ENCODE measurements at regions not wholly inside any gene's neighbourhood (a gene's known extent, or its start where the extent isn't known, plus 50 kb on each side); places are given as distances from the start of the nearest gene placed in this dataset.
A peak's percentile ranks its signal among the peaks of the same experiment; 100 is the strongest.

DNA sequence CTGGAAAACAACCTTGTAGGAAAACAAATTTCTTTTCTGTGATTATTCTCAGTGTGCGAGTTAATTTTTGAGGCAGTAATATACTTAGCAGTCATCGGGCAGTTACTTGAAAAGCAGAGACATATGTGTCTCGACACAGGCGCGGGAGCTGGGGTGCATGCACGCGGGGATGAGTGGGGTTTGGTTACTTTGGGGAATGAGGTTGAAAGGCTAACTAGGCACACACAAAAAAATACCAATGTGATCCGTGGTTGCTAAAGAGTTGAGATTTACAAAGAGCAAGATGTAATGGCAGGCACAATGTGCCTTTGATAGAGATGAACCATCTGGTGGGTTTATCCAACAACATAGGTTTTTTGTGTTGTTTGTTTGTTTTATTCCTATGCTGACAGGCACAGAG lies 703.8 kb upstream of the EEF2KMT start:
- TF ChIP-seq EZH2 (IDR thresholded peaks at IDR 0.05; ENCODE audit: low read length, missing control alignments) = no peak
- TF ChIP-seq CTCF (conservative IDR thresholded peaks at IDR 0.05 in 1 of 2, IDR thresholded peaks at IDR 0.05 in 1 of 2; ENCODE audit: low read depth in 1 of 2, low read length in 2 of 2) = no peak

DNA sequence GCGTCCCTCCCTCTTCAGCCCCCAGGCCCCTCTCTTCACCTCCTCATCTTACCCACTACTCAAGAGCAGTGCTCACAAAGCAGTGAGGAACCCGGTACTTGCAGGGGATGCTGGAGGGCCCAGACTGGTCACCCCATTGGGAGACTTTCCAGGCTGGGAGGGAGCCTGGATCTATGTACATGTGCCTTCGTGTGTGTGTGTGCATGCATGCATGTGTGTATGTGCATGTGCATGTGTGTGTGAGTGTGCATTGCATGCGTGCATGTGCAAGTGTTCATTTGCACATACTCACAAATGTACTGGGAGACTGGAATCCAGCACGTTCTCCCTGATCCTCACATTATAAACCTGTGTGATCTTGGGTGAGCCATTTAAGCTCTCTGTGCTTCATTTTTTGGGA lies 696.0 kb upstream of the EEF2KMT start:
- H3K9ac ChIP-seq (ENCODE audit: insufficient read depth, low read length) = no peak overlapping the region
- no peaks in the 10 kb centered on the region for H3K27me3 ChIP-seq (ENCODE audit: control insufficient read depth, insufficient read depth, low read length)
- H3K4me1 ChIP-seq (ENCODE audit: control insufficient read depth, extremely low read depth, insufficient read depth, low read length) = no peaks in the 10 kb centered on the region
- no peaks in the 10 kb centered on the region for H3K9me3 ChIP-seq (ENCODE audit: control insufficient read depth, insufficient read depth, low read depth, low read length)
- H3K27ac ChIP-seq (ENCODE audit: insufficient read depth, low read length) = no peak overlapping the region
- no peaks in the 10 kb centered on the region for H3K36me3 ChIP-seq (ENCODE audit: control insufficient read depth, insufficient read depth, low read length)
- H4K20me1 ChIP-seq (ENCODE audit: control insufficient read depth, extremely low read depth, insufficient read depth, low read length) = no peaks in the 10 kb centered on the region
- no peak overlapping the region for H3K4me2 ChIP-seq (ENCODE audit: extremely low read depth, insufficient read depth, low read length)
- H2AFZ ChIP-seq (ENCODE audit: low read length) = no peak overlapping the region
- DNase-seq (ENCODE audit: low read depth in 2 of 2) = no peak
- no peak overlapping the region for H3K4me3 ChIP-seq (replicated peaks in 1 of 4; ENCODE audit: control extremely low read depth in 1 of 4, insufficient read depth in 1 of 4, low read depth in 3 of 4, low read length in 4 of 4)
- no peaks in the 10 kb centered on the region for H3K79me2 ChIP-seq (ENCODE audit: control insufficient read depth, insufficient read depth, low read length)
- no peak for TF ChIP-seq CTCF (conservative IDR thresholded peaks at IDR 0.05 in 1 of 2, IDR thresholded peaks at IDR 0.05 in 1 of 2; ENCODE audit: low read depth in 1 of 2, low read length in 2 of 2)
- TF ChIP-seq EZH2 (IDR thresholded peaks at IDR 0.05; ENCODE audit: low read length, missing control alignments) = no peak

More for the DNA sequence above, 703.8 kb upstream of the EEF2KMT start:
- H3K4me3 ChIP-seq (replicated peaks in 1 of 4; ENCODE audit: control extremely low read depth in 1 of 4, insufficient read depth in 1 of 4, low read depth in 3 of 4, low read length in 4 of 4) = no peak overlapping the region
- H3K9ac ChIP-seq (ENCODE audit: insufficient read depth, low read length) = no peak overlapping the region
- no peaks in the 10 kb centered on the region for H3K79me2 ChIP-seq (ENCODE audit: control insufficient read depth, insufficient read depth, low read length)
- H2AFZ ChIP-seq (ENCODE audit: low read length) = no peak overlapping the region
- no peaks in the 10 kb centered on the region for H3K36me3 ChIP-seq (ENCODE audit: control insufficient read depth, insufficient read depth, low read length)
- H3K27ac ChIP-seq (ENCODE audit: insufficient read depth, low read length) = no peak overlapping the region
- H3K4me2 ChIP-seq (ENCODE audit: extremely low read depth, insufficient read depth, low read length) = no peak overlapping the region
- no peaks in the 10 kb centered on the region for H3K9me3 ChIP-seq (ENCODE audit: control insufficient read depth, insufficient read depth, low read depth, low read length)
- H4K20me1 ChIP-seq (ENCODE audit: control insufficient read depth, extremely low read depth, insufficient read depth, low read length) = no peaks in the 10 kb centered on the region
- DNase-seq (ENCODE audit: low read depth in 2 of 2) = no peak
- no peaks in the 10 kb centered on the region for H3K27me3 ChIP-seq (ENCODE audit: control insufficient read depth, insufficient read depth, low read length)
- no peaks in the 10 kb centered on the region for H3K4me1 ChIP-seq (ENCODE audit: control insufficient read depth, extremely low read depth, insufficient read depth, low read length)

DNA sequence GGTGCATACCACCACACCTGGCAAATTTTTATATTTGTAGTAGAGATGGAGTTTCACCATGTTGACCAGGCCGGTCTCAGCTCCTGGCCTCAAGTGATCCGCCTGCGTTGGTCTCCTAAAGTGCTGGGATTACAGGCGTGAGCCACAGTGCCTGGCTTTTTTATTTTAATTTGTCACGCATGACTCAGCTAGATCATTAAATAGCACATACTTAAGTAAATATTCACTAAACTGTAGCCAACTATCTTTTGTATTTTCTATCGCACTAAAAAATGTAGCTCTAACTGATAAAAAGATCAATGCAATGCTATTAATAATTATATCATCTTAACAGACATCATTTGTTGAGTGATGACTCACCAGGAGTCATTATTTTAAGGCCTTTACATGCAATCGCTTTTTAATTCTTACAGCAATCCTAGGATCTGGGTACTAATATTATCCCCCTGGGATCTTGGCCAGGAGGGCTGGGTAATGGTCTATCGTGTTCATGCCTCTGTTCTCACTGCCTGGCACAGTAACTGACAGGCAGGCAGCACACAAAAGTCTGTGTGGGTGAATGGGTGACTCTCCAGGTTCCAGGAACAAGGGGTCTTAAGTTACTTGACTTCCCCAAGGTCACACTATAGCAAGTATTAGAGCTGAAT lies 693.5 kb upstream of the EEF2KMT start:
- Histone ChIP-seq H3K27ac (ENCODE audit: insufficient read depth, low read length) (no peak overlapping the region), H2AFZ (ENCODE audit: low read length) (no peak overlapping the region), H3K27me3 (ENCODE audit: control insufficient read depth, insufficient read depth, low read length) (no peaks in the 10 kb centered on the region), H3K4me1 (ENCODE audit: control insufficient read depth, extremely low read depth, insufficient read depth, low read length) (no peaks in the 10 kb centered on the region), H3K4me2 (ENCODE audit: extremely low read depth, insufficient read depth, low read length) (no peak overlapping the region), H3K9me3 (ENCODE audit: control insufficient read depth, insufficient read depth, low read depth, low read length) (no peaks in the 10 kb centered on the region), H4K20me1 (ENCODE audit: control insufficient read depth, extremely low read depth, insufficient read depth, low read length) (no peaks in the 10 kb centered on the region), H3K36me3 (ENCODE audit: control insufficient read depth, insufficient read depth, low read length) (no peaks in the 10 kb centered on the region), H3K79me2 (ENCODE audit: control insufficient read depth, insufficient read depth, low read length) (no peaks in the 10 kb centered on the region), H3K4me3 (replicated peaks in 1 of 4; ENCODE audit: control extremely low read depth in 1 of 4, insufficient read depth in 1 of 4, low read depth in 3 of 4, low read length in 4 of 4) (no peak overlapping the region), H3K9ac (ENCODE audit: insufficient read depth, low read length) (no peak overlapping the region)
- DNase-seq (ENCODE audit: low read depth in 2 of 2) = peak in 1 of 2 donors; percentile 63
- no peak for TF ChIP-seq EZH2 (IDR thresholded peaks at IDR 0.05; ENCODE audit: low read length, missing control alignments)
- TF ChIP-seq CTCF (conservative IDR thresholded peaks at IDR 0.05 in 1 of 2, IDR thresholded peaks at IDR 0.05 in 1 of 2; ENCODE audit: low read depth in 1 of 2, low read length in 2 of 2) = no peak

Measured in fibroblast of lung (primary cell).